Natural killer cell (primary cell): ENCODE measurements at regions not wholly inside any gene's neighbourhood (a gene's known extent, or its start where the extent isn't known, plus 50 kb on each side); places are given as distances from the start of the nearest gene placed in this dataset.

Experiments used
- ATAC-seq, 3 donors: fragments of 150-1000 bp in 2 of 3; fragments of 200-7000 bp in 1 of 3; cut with Tn5 transposase; 1 replicate in 1 of 3; 2 replicates in 2 of 3; pipeline ENCODE4 v1.10.0; 2021; ENCODE audit warnings: mild to moderate bottlenecking in 2 of 3, moderate library complexity in 2 of 3
- DNase-seq, 2 donors: peaks; one replicate each; pipeline versions ENCODE4 v3.0.0 to v3.0.0-alpha.2; 2013 to 2021; ENCODE audit warnings: mixed read lengths in 1 of 2
- H3K27ac ChIP-seq: one replicate; pipeline ENCODE4 v1.5.1; 2013; ENCODE audit warnings: mild to moderate bottlenecking, low read length
- H3K27me3 ChIP-seq: one replicate; pipeline ENCODE4 v1.6.1; 2013; ENCODE audit warnings: low read length; ENCODE audit not compliant: control insufficient read depth, insufficient read depth
- H3K36me3 ChIP-seq: one replicate; pipeline ENCODE4 v1.6.1; 2013; ENCODE audit warnings: low read length; ENCODE audit not compliant: control insufficient read depth, insufficient read depth
- H3K4me1 ChIP-seq: one replicate; pipeline ENCODE4 v1.6.1; 2013; ENCODE audit warnings: low read length; ENCODE audit not compliant: control insufficient read depth, insufficient read depth
- H3K4me3 ChIP-seq: one replicate; pipeline ENCODE4 v1.5.1; 2013; ENCODE audit warnings: low read length
- H3K9me3 ChIP-seq: one replicate; pipeline ENCODE4 v1.6.1; 2013; ENCODE audit warnings: low read length; ENCODE audit not compliant: control insufficient read depth, insufficient read depth
- H3K27ac Mint-ChIP-seq, 2 donors: one replicate each; pipeline ENCODE4 v1.8.0; 2022; ENCODE audit warnings: mild to moderate bottlenecking in 2 of 2, mixed read lengths in 2 of 2, moderate library complexity in 1 of 2
- H3K27me3 Mint-ChIP-seq, 2 donors: one replicate each; pipeline ENCODE4 v1.8.0; 2022; ENCODE audit warnings: low read depth in 2 of 2, mixed read lengths in 2 of 2
- H3K36me3 Mint-ChIP-seq: one replicate; pipeline ENCODE4 v1.8.0; 2022; ENCODE audit warnings: mixed read lengths
- H3K4me1 Mint-ChIP-seq, 2 donors: one replicate each; pipeline ENCODE4 v1.8.0; 2022; ENCODE audit warnings: mixed read lengths in 2 of 2
- H3K4me3 Mint-ChIP-seq: one replicate; pipeline ENCODE4 v1.8.0; 2022; ENCODE audit warnings: mild to moderate bottlenecking, moderate library complexity, mixed read lengths
- H3K9me3 Mint-ChIP-seq, 2 donors: one replicate each; pipeline ENCODE4 v1.8.0; 2022; ENCODE audit warnings: mixed read lengths in 2 of 2
- WGBS: methylation state at CpG from one replicate; pipeline ENCODE4 v1.1.7; 2013; ENCODE audit warnings: missing lambda C conversion rate; ENCODE audit not compliant: insufficient coverage; 5-methylcytosine and 5-hydroxymethylcytosine counted together
- intact Hi-C: fragments of 100-400 bp; cut with micrococcal nuclease; formaldehyde crosslinking; loops from one replicate; pipeline ENCODE4 v1.14.2; 2022
- TF ChIP-seq, protein P1 (sequence below): fragments of 200-600 bp; IDR thresholded peaks from one replicate; pipeline ENCODE4 v1.8.0; 2022; ENCODE audit warnings: antibody characterized with exemption

GRCh38 chr2:35522450-35522849, 833.1 kb upstream of the CRIM1 start:
- WGBS: 90% methylated on average over 3 of the region's 3 CpGs
- Histone ChIP-seq H3K4me3 (no peak overlapping the region), H3K27me3 (no peaks in the 10 kb centered on the region), H3K36me3 (no peaks in the 10 kb centered on the region), H3K9me3 (peaks cover 3% of the 10 kb centered on the region), H3K4me1 (no peaks in the 10 kb centered on the region), H3K27ac (no peak overlapping the region)
- no peak for DNase-seq
- no peaks in the 10 kb centered on the region for H3K27me3 Mint-ChIP-seq
- H3K36me3 Mint-ChIP-seq: peaks cover 11% of the 10 kb centered on the region
- no peak overlapping the region for H3K4me3 Mint-ChIP-seq
- peaks cover 8 to 10% of the 10 kb centered on the region in 2 donors for H3K9me3 Mint-ChIP-seq
- no peak overlapping the region for H3K27ac Mint-ChIP-seq
- TF ChIP-seq, protein P1, sequence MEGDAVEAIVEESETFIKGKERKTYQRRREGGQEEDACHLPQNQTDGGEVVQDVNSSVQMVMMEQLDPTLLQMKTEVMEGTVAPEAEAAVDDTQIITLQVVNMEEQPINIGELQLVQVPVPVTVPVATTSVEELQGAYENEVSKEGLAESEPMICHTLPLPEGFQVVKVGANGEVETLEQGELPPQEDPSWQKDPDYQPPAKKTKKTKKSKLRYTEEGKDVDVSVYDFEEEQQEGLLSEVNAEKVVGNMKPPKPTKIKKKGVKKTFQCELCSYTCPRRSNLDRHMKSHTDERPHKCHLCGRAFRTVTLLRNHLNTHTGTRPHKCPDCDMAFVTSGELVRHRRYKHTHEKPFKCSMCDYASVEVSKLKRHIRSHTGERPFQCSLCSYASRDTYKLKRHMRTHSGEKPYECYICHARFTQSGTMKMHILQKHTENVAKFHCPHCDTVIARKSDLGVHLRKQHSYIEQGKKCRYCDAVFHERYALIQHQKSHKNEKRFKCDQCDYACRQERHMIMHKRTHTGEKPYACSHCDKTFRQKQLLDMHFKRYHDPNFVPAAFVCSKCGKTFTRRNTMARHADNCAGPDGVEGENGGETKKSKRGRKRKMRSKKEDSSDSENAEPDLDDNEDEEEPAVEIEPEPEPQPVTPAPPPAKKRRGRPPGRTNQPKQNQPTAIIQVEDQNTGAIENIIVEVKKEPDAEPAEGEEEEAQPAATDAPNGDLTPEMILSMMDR: no peak
- H3K4me1 Mint-ChIP-seq: no peaks in the 10 kb centered on the region
- intact Hi-C loops: no loop called here
- no peak for ATAC-seq

GRCh38 chr2:35510636-35511035, 844.9 kb upstream of the CRIM1 start:
- Mint-ChIP-seq H3K4me3 (no peak overlapping the region), H3K27me3 (no peaks in the 10 kb centered on the region), H3K4me1 (no peaks in the 10 kb centered on the region), H3K27ac (no peak overlapping the region), H3K9me3 (peaks cover 11 to 19% of the 10 kb centered on the region in 2 donors), H3K36me3 (no peaks in the 10 kb centered on the region)
- H3K36me3 ChIP-seq: no peaks in the 10 kb centered on the region
- no peaks in the 10 kb centered on the region for H3K4me1 ChIP-seq
- no peak for ATAC-seq
- intact Hi-C loops: no loop called here
- H3K9me3 ChIP-seq: no peaks in the 10 kb centered on the region
- WGBS: 46% methylated on average over 3 of the region's 3 CpGs
- no peak overlapping the region for H3K27ac ChIP-seq
- TF ChIP-seq, protein P1: no peak
- H3K27me3 ChIP-seq: no peaks in the 10 kb centered on the region
- no peak overlapping the region for H3K4me3 ChIP-seq
- no peak for DNase-seq

- intact Hi-C loops: no loop called here
- WGBS: no CpG with 5 or more reads among the region's 2 CpGs
- TF ChIP-seq, protein P1: no peak
Observed at GRCh38 chr2:35508601-35509000, 847.0 kb upstream of the CRIM1 start.

GRCh38 chr2:35504419-35504818, 851.2 kb upstream of the CRIM1 start:
- intact Hi-C loops: no loop called here
- H3K27ac Mint-ChIP-seq: no peak overlapping the region
- H3K9me3 ChIP-seq: no peaks in the 10 kb centered on the region
- no peak overlapping the region for H3K4me3 Mint-ChIP-seq
- no peaks in the 10 kb centered on the region for H3K36me3 ChIP-seq
- TF ChIP-seq, protein P1: no peak
- H3K4me1 ChIP-seq: no peaks in the 10 kb centered on the region
- H3K27me3 ChIP-seq: no peaks in the 10 kb centered on the region
- 73% methylated on average over 3 of the region's 3 CpGs for WGBS
- H3K27ac ChIP-seq: no peak overlapping the region
- H3K36me3 Mint-ChIP-seq: no peaks in the 10 kb centered on the region
- no peaks in the 10 kb centered on the region for H3K27me3 Mint-ChIP-seq
- H3K4me3 ChIP-seq: no peak overlapping the region
- H3K4me1 Mint-ChIP-seq: no peaks in the 10 kb centered on the region
- ATAC-seq: no peak
- H3K9me3 Mint-ChIP-seq: peaks cover 4 to 13% of the 10 kb centered on the region in 2 donors
- DNase-seq: no peak

More at GRCh38 chr2:35508601-35509000, 847.0 kb upstream of the CRIM1 start:
- no peaks in the 10 kb centered on the region for H3K4me1 Mint-ChIP-seq
- H3K4me1 ChIP-seq: no peaks in the 10 kb centered on the region
- H3K27ac Mint-ChIP-seq: no peak overlapping the region
- no peak overlapping the region for H3K4me3 Mint-ChIP-seq
- peaks cover 9 to 16% of the 10 kb centered on the region in 2 donors for H3K9me3 Mint-ChIP-seq
- no peaks in the 10 kb centered on the region for H3K27me3 ChIP-seq
- no peaks in the 10 kb centered on the region for H3K36me3 ChIP-seq
- H3K27me3 Mint-ChIP-seq: no peaks in the 10 kb centered on the region
- ATAC-seq: no peak
- no peak for DNase-seq
- H3K9me3 ChIP-seq: no peaks in the 10 kb centered on the region
- no peak overlapping the region for H3K27ac ChIP-seq
- H3K36me3 Mint-ChIP-seq: no peaks in the 10 kb centered on the region
- no peak overlapping the region for H3K4me3 ChIP-seq
